Ureter (tissue), 1 donor: ENCODE measurements at regions not wholly inside any gene's neighbourhood (a gene's known extent, or its start where the extent isn't known, plus 50 kb on each side); places are given as distances from the start of the nearest gene placed in this dataset.
"Not testable (repeated sequence)": the region's sequence is repeated elsewhere in the genome, so short reads cannot be mapped to it uniquely, and the experiment has no call there.

Source experiments
- DNase-seq: peaks from one replicate; pipeline ENCODE4 v3.0.0-alpha.2; 2020; ENCODE audit warnings: low spot score
- donor health status: DM: yes; HTN: yes; CAD: no.

GRCh38 chr1:222416001-222416791 is 131.7 kb downstream of the HHIPL2 start:
- no peak for DNase-seq

GRCh38 chr1:222415441-222415840 is 132.5 kb downstream of the HHIPL2 start:
- no peak for DNase-seq

- no peak for DNase-seq
Observed at GRCh38 chr1:222413991-222414549, 133.8 kb downstream of the HHIPL2 start.

- DNase-seq = no peak
Observed at GRCh38 chr1:222413436-222413835, 134.5 kb downstream of the HHIPL2 start.

GRCh38 chr1:222404710-222405109 is 143.2 kb downstream of the HHIPL2 start:
- DNase-seq = no peak

- no peak for DNase-seq
Observed at GRCh38 chr1:222399197-222399596, 148.7 kb downstream of the HHIPL2 start.

GRCh38 chr1:222394224-222394623 is 153.7 kb downstream of the HHIPL2 start:
- DNase-seq = no peak

GRCh38 chr1:222392556-222392955 is 155.3 kb downstream of the HHIPL2 start:
- DNase-seq = no peak

- no peak for DNase-seq
Observed at GRCh38 chr1:222390181-222390580, 157.7 kb downstream of the HHIPL2 start.

- DNase-seq = no peak
Observed at GRCh38 chr1:222387007-222387814, 160.7 kb downstream of the HHIPL2 start.

GRCh38 chr1:222385955-222386354 is 161.9 kb downstream of the HHIPL2 start:
- no peak for DNase-seq

GRCh38 chr1:222385262-222385661 is 162.6 kb downstream of the HHIPL2 start:
- DNase-seq = no peak

- DNase-seq = no peak
Observed at GRCh38 chr1:222384531-222384930, 163.4 kb downstream of the HHIPL2 start.

- DNase-seq = no peak
Observed at GRCh38 chr1:222382171-222382570, 165.7 kb downstream of the HHIPL2 start.

- no peak for DNase-seq
Observed at GRCh38 chr1:222377428-222378088, 170.3 kb downstream of the HHIPL2 start.

GRCh38 chr1:222376791-222377190 is 171.1 kb downstream of the HHIPL2 start:
- DNase-seq = not testable (repeated sequence)

- DNase-seq = no peak
Observed at GRCh38 chr1:222375701-222376100, 172.2 kb downstream of the HHIPL2 start.

GRCh38 chr1:222373831-222374602 is 173.9 kb downstream of the HHIPL2 start:
- DNase-seq = no peak

- DNase-seq = no peak
Observed at GRCh38 chr1:222373216-222373615, 174.7 kb downstream of the HHIPL2 start.

- DNase-seq = no peak
Observed at GRCh38 chr1:222372221-222372620, 175.7 kb downstream of the HHIPL2 start.

- no peak for DNase-seq
Observed at GRCh38 chr1:222370913-222371675, 176.8 kb downstream of the HHIPL2 start.
